ENCODE measurements at regions not wholly inside any gene's neighbourhood (a gene's known extent, or its start where the extent isn't known, plus 50 kb on each side); places are given as distances from the start of the nearest gene placed in this dataset.

- TF ChIP-seq POLR2A (IDR thresholded peaks at IDR 0.05) (no peak), POLR2AphosphoS5 (IDR thresholded peaks at IDR 0.05) (no peak)
Measured at GRCh38 chr4:17063888-17064287, 165.4 kb upstream of the LDB2 start.
